Epithelial cell of proximal tubule (primary cell): ENCODE measurements at regions not wholly inside any gene's neighbourhood (a gene's known extent, or its start where the extent isn't known, plus 50 kb on each side); places are given as distances from the start of the nearest gene placed in this dataset.
A peak's percentile ranks its signal among the peaks of the same experiment; 100 is the strongest.

Source experiments
- DNase-seq: peaks from one replicate; pipeline ENCODE4 v3.0.0-alpha.2; 2011; ENCODE audit warnings: low read depth
- H3K4me3 ChIP-seq: 2 replicates; pipeline ENCODE4 v1.5.1; 2011; ENCODE audit warnings: low read depth, mild to moderate bottlenecking, low read length
- TF ChIP-seq, protein P1 (sequence below): conservative IDR thresholded peaks from 2 replicates; pipeline ENCODE4 v1.5.1; 2012; ENCODE audit warnings: low read depth, mild to moderate bottlenecking, low read length

DNA sequence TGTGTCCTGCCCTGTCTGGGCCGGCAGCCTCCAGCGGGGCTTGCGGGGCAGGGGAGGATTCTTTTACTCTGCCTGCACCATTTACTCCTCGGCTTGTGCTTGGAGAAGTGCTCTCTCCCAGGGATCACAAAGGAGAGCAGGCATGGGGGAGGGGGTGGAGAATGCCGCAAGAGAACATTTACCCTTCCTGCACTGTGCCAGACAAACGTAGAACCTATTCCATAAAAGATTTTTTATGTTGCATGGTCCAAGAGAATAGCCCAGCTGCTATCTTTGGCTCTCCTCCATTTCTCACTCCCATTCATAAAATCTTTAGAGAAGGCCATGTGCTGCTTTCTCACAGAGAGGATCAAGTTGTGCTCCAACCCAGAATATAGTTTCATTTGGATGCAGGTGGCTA lies 159.4 kb downstream of the SPTSSA start:
- TF ChIP-seq, protein P1, sequence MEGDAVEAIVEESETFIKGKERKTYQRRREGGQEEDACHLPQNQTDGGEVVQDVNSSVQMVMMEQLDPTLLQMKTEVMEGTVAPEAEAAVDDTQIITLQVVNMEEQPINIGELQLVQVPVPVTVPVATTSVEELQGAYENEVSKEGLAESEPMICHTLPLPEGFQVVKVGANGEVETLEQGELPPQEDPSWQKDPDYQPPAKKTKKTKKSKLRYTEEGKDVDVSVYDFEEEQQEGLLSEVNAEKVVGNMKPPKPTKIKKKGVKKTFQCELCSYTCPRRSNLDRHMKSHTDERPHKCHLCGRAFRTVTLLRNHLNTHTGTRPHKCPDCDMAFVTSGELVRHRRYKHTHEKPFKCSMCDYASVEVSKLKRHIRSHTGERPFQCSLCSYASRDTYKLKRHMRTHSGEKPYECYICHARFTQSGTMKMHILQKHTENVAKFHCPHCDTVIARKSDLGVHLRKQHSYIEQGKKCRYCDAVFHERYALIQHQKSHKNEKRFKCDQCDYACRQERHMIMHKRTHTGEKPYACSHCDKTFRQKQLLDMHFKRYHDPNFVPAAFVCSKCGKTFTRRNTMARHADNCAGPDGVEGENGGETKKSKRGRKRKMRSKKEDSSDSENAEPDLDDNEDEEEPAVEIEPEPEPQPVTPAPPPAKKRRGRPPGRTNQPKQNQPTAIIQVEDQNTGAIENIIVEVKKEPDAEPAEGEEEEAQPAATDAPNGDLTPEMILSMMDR: no peak

DNA sequence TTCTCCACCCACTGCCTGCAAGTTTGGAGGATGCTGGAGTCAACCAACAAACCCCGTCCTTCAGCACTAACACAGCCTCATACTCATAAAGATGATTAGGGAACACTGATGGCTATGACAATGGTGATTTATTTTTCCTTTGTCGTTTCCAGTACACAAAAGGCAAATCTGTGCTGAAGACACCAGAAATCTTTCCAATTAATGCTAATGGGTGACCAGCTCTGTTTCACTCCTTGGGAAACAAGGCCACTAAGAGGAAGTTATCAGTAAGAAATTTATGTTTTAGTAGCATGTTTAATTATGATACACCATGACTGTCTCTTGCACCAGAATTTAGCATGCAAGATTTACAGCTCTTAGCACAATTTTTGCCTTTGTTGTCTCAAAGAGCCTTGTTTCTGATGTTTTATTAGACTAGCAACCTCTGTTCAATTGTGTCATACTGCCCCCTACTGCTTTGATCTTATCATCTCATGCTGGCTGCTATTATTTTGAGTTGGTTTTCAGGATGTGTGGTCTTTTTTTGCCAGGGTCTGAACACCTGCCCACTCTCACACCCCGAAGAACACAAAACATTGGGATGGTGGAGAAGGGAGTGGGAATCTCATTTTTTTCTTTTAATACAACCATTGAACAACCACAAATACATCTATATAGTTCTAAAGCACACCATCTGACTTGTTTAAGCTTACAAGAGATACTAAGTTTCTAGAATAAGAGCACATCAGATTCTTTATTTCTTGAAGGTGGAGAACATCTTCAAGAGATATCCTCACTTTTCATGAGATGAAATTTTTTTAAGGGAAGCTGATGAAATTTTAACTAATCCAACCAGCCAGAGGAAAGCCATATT lies 160.9 kb downstream of the SPTSSA start:
- H3K4me3 ChIP-seq: no peak overlapping the region
- DNase-seq: peak; percentile 4
- TF ChIP-seq, protein P1: peak; percentile 78

More for the DNA sequence above, 159.4 kb downstream of the SPTSSA start:
- no peak for DNase-seq
- H3K4me3 ChIP-seq: no peak overlapping the region

DNA sequence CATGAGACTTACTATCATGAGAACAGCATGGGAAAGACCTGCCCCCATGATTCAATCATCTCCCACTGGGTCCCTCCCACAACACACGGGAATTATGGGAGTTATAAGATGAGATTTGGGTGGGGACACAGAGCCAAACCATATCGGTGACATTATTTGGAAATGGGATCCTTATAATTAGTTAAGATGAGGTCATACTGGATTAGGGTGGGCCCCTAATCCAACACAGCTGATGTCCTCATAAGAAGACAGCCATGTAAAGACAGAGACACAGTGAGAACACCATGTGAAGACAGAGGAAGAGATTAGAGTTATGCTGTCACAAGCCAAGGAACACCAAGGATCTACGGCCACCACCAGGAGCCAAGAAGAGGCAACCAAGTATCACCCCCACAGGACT lies 161.7 kb downstream of the SPTSSA start:
- no peak for DNase-seq
- TF ChIP-seq, protein P1: no peak
- no peak overlapping the region for H3K4me3 ChIP-seq

DNA sequence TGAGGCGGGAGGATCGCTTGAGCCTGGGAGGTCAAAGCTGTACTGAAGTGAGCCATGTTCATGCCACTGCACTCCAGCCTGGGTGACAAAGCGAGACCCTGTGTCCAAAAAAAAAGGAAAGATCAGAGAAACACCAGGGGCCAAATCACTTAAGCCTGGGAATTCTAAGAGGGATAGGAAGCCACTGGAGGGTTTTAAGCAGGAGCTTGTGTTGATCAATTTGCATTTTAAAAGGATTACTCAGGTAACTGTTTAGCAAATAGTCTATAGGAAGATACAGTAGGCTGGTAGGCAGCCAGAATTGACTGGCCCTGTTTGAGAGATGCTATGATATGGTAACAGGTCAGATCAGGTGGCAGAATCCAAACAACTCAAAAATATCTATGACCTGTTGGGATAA lies 162.7 kb downstream of the SPTSSA start:
- no peak overlapping the region for H3K4me3 ChIP-seq
- TF ChIP-seq, protein P1: no peak

DNA sequence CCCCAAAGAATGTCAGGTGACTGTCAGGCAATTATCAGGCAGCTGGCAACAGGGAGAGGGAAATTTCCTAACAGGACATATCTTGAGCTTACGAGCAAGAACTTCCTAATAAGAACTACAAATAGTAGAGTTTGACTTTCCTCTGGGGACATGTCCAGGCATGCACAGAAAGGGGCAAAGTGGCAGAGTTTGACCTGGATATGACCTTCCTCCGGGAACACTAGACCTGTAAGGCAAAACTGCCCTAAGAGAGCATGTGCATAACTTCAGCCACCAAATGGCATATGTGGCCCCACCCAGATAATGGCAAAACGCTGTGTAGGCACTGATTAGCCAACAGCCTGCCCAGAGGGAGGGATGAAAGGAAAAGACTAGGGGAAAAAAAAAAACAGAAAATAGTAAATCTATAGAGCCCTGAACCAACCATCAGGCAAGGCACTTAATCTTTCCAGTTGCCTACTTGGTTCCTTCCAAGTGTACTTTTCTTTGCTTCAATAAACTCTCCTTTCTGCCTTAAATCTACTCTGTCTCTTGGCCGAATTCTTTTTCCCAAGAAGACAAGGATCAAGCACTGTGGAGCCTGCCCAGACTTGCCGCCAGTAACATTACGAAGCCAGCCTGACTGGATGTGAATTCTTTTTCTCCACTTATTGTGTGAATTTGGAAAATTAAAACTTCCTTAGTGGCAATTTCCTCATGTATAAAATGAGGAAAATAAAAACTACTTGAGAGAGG lies 164.1 kb downstream of the SPTSSA start:
- TF ChIP-seq, protein P1: no peak
- DNase-seq: no peak
- no peak overlapping the region for H3K4me3 ChIP-seq

More for the DNA sequence above, 162.7 kb downstream of the SPTSSA start:
- DNase-seq: no peak

DNA sequence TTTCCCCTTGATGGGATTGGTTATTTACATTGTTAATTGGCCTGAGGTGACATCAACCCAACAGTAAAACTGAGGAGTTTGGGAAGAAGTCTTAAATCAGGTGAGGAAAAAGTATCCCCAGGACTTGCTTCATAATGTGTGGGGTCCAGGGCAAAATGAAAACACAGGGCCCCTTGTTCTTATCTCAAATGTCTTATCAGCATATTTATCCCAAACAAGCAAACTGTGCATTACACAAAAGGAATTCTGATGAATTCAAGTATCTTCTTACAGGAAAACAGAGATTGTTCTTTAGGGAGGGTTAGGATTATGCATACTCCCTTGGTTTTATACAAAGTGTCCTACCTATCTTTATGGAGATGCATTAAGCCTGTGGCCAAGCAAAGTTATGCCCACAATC lies 178.4 kb downstream of the SPTSSA start:
- H3K4me3 ChIP-seq: no peak overlapping the region
- no peak for DNase-seq
- TF ChIP-seq, protein P1: no peak
